Kidney epithelial cell (primary cell): ENCODE measurements at regions not wholly inside any gene's neighbourhood (a gene's known extent, or its start where the extent isn't known, plus 50 kb on each side); places are given as distances from the start of the nearest gene placed in this dataset.

Experiments used
- DNase-seq: peaks from one replicate; pipeline ENCODE4 v3.0.0-alpha.2; 2010; ENCODE audit warnings: low read depth
- H3K27me3 ChIP-seq: 2 replicates; pipeline ENCODE4 v1.6.0; 2011; ENCODE audit warnings: low read length; ENCODE audit not compliant: control insufficient read depth, insufficient read depth
- H3K36me3 ChIP-seq: 2 replicates; pipeline ENCODE4 v1.5.1; 2011; ENCODE audit warnings: low read length; ENCODE audit not compliant: control insufficient read depth, insufficient read depth
- H3K4me3 ChIP-seq: 2 replicates; pipeline ENCODE4 v1.5.1; 2011; ENCODE audit warnings: low read depth, mild to moderate bottlenecking, control low read depth, low read length
- TF ChIP-seq, protein P1 (sequence below): IDR thresholded peaks from 2 replicates; pipeline ENCODE4 v1.5.1; 2011; ENCODE audit warnings: mild to moderate bottlenecking, moderate library complexity, low read length, control low read depth, inconsistent platforms; ENCODE audit not compliant: insufficient read depth, poor library complexity, severe bottlenecking

- TF ChIP-seq, protein P1, sequence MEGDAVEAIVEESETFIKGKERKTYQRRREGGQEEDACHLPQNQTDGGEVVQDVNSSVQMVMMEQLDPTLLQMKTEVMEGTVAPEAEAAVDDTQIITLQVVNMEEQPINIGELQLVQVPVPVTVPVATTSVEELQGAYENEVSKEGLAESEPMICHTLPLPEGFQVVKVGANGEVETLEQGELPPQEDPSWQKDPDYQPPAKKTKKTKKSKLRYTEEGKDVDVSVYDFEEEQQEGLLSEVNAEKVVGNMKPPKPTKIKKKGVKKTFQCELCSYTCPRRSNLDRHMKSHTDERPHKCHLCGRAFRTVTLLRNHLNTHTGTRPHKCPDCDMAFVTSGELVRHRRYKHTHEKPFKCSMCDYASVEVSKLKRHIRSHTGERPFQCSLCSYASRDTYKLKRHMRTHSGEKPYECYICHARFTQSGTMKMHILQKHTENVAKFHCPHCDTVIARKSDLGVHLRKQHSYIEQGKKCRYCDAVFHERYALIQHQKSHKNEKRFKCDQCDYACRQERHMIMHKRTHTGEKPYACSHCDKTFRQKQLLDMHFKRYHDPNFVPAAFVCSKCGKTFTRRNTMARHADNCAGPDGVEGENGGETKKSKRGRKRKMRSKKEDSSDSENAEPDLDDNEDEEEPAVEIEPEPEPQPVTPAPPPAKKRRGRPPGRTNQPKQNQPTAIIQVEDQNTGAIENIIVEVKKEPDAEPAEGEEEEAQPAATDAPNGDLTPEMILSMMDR, result no peak
- no peak overlapping the region for H3K4me3 ChIP-seq
- no peaks in the 10 kb centered on the region for H3K36me3 ChIP-seq
- DNase-seq, result no peak
- no peaks in the 10 kb centered on the region for H3K27me3 ChIP-seq
These were observed 510.3 kb upstream of the KLF4 start for GRCh38 chr9:107999890-108000289.

GRCh38 chr9:107999011-107999410, 509.4 kb upstream of the KLF4 start:
- Histone ChIP-seq H3K27me3 (no peaks in the 10 kb centered on the region), H3K4me3 (no peak overlapping the region), H3K36me3 (no peaks in the 10 kb centered on the region)
- TF ChIP-seq, protein P1, result no peak
- DNase-seq, result no peak

DNA sequence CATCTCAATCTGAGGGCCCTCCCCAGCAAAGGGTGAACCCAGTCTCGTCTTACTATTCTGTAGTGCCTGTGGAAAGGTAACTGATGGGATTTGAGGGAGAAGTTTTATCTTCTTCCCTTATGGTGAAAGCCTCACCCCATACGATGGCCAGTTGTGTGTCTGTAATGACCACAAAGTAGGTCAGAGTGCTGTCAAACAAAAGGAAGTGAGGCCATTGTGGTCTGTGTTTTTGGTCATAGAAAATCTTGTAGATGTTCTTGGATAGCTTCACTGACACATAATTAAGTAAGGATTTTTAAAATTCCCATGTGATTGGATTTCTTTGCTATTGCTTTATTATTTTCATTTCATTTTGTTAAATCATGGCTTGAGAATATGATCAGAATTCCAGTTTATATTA, 505.1 kb upstream of the KLF4 start:
- H3K36me3 ChIP-seq, result no peaks in the 10 kb centered on the region
- H3K4me3 ChIP-seq, result no peak overlapping the region
- DNase-seq, result no peak
- no peaks in the 10 kb centered on the region for H3K27me3 ChIP-seq
- TF ChIP-seq, protein P1, result no peak

GRCh38 chr9:107992271-107992670, 502.7 kb upstream of the KLF4 start:
- Histone ChIP-seq H3K4me3 (no peak overlapping the region), H3K27me3 (no peaks in the 10 kb centered on the region), H3K36me3 (no peaks in the 10 kb centered on the region)
- no peak for DNase-seq
- TF ChIP-seq, protein P1, result no peak

DNA sequence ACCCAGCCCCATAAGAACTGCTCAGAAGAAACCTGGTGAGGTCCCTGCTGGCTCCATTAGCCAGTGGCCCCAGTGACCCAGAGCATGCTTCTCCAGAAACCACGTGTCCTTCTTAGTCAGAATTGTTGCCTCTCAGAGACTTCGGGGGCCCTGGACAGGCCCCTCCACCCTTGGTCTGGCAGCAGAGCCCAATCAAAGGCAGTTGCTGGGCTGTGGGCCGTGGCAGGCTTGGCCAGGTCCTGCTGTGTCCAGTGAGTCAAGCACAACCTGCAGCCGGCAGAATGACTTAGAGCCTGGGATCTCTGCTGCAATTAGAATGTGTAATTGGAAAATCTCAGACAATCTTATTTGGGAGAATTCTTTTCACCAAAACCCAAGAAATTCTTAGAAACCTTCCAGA, 502.0 kb upstream of the KLF4 start:
- DNase-seq, result no peak
- Histone ChIP-seq H3K27me3 (no peaks in the 10 kb centered on the region), H3K36me3 (no peaks in the 10 kb centered on the region), H3K4me3 (no peak overlapping the region)
- TF ChIP-seq, protein P1, result no peak

DNA sequence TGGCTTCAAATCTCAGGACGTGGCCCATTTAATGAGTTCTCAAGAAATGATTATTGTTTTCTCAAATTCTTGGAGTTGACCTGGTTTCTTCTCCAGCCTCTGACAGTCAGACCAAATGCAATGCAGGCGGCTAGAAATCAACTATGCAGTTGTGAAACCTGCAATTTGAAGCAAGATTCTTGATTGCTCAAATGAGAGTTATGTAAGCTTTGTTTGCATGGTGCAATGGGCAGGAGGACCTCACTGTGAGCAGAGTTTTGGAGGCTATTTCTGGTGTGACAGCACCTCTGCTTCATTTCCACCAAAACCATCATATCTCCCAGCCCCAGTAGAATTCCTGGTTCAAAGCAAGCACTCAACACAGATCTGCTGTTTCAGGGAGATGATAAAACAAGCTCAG, 500.0 kb upstream of the KLF4 start:
- no peak overlapping the region for H3K4me3 ChIP-seq
- TF ChIP-seq, protein P1, result no peak
- no peaks in the 10 kb centered on the region for H3K36me3 ChIP-seq
- no peak for DNase-seq
- H3K27me3 ChIP-seq, result no peaks in the 10 kb centered on the region
